ENCODE measurements at regions not wholly inside any gene's neighbourhood (a gene's known extent, or its start where the extent isn't known, plus 50 kb on each side); places are given as distances from the start of the nearest gene placed in this dataset.

- TF ChIP-seq, protein P1, sequence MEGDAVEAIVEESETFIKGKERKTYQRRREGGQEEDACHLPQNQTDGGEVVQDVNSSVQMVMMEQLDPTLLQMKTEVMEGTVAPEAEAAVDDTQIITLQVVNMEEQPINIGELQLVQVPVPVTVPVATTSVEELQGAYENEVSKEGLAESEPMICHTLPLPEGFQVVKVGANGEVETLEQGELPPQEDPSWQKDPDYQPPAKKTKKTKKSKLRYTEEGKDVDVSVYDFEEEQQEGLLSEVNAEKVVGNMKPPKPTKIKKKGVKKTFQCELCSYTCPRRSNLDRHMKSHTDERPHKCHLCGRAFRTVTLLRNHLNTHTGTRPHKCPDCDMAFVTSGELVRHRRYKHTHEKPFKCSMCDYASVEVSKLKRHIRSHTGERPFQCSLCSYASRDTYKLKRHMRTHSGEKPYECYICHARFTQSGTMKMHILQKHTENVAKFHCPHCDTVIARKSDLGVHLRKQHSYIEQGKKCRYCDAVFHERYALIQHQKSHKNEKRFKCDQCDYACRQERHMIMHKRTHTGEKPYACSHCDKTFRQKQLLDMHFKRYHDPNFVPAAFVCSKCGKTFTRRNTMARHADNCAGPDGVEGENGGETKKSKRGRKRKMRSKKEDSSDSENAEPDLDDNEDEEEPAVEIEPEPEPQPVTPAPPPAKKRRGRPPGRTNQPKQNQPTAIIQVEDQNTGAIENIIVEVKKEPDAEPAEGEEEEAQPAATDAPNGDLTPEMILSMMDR (optimal IDR thresholded peaks at IDR 0.05 in 1 of 3, IDR thresholded peaks at IDR 0.05 in 1 of 3, conservative IDR thresholded peaks at IDR 0.05 in 1 of 3; ENCODE audit: extremely low read depth in 1 of 3, insufficient read depth in 2 of 3, low read length in 3 of 3), result no peak
- TF ChIP-seq EZH2 (IDR thresholded peaks at IDR 0.05; ENCODE audit: low read length), result no peak
Measured at GRCh38 chr13:40407567-40407966, 258.9 kb downstream of the FOXO1 start.

All from keratinocyte (primary cell).